ENCODE measurements at regions not wholly inside any gene's neighbourhood (a gene's known extent, or its start where the extent isn't known, plus 50 kb on each side); places are given as distances from the start of the nearest gene placed in this dataset.

DNA sequence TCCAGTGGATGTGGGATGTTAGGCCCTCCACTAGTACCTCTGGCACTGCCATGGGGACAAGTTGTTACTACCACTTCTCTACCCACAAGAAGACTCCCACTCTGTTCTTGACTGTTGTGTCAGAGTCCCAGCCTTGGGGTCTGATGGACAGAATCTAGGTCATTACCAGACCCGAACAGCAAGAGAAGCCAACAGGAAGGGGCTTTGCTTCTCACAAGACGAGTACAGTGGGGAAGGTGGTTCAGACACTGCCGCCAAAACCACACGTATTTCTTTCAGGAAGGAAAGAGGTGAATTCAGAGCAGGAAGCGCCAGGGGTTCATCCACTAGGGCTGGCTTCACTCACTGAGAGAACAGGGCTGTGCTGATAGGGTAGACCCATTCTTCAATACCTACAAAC is 161.3 kb upstream of the KIT start:
- no peak for DNase-seq

DNA sequence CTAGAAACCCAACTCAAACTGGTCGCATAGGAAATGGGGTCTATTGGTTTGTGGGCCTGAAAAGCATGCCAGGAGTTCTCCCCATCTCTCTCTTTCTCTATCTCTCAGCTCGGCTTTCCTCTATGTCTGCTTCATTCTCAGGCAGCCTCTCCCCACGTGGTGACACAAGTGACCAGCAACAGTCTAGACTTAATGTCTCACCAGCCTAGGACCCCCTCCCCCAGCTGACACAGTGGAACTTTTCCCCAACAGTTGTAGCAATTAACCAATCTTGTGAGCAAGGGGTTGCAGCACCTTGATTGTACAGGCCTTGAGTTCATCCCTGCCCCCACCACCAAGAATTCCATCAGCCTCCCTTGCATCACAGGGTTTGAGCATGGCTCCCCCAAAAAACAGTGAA is 159.8 kb upstream of the KIT start:
- no peak for DNase-seq

DNA sequence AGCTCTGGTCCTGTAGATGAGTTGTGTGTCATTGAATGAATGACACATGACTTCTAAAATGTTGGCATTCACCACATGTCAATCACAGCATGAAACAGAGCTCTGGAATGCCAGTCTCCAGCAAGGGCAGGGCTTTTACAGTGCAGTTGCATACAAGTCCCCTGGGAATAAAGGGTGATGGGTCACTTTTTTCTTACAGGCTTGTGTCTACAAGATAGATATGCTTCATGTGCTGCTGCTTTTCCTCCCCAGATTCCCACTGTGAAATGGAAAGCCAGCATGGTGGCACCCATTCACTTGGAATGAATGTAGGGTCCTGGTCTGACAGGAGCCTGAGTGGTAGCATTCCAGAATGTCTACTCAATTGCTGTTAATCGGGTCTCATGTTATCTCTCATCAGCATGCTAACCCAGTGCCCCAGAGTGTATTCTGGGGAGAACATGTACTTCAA is 159.1 kb upstream of the KIT start:
- DNase-seq: peak in 1 of 2 experiments; percentile 59

DNA sequence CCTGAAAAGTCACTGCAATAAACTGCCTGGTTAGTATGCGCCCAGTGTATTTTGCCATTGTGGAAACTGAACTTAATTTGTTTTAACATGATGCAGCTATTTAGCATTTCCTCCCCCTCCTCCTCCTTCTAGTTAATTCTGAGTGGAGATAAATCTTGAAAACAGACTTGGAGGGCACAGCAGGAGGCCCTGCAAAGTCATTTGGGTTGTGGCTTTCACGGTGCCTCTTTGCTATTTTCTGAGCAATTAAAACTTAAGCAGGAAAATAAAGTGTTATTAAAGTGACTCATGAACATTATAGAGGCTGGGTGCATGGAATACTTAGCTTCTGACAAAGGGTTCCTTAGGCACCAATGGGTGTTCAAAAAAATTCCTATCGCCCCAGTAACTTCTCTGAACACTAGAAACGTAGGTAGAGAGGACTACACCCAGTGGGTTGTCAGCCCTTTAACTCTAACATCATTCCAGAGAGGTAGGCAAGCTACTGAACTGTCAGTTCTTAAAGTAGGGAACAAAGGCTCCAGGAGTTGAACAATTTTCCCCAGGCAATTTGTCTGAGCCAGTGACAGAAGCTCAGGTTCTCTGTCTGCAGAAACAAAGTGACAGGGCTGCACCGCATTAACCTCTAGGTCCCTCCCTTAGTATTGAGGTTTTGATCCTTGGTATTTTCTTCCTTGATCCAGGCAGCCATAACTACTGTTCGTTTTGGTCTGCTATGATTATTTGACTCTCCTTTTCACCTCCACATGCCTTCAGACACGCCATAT is 158.3 kb upstream of the KIT start:
- no peak for DNase-seq

DNA sequence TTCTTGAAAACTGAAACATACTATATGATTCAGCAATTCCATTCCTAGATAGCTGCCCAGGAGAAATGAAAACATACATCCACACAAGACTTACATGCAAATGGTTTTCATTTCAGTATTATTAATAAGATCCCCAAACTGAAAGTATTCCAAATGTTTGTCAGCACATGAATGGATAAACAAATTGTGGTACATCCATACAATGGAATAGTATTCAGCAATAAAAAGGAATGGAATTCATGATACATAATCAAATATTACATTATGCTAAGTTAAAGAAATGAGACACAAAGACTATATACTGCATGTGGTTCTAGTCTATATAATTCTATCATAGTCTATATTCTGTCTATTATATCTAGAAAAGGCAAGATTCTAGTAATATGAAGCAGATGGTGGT is 152.4 kb upstream of the KIT start:
- no peak for DNase-seq

DNA sequence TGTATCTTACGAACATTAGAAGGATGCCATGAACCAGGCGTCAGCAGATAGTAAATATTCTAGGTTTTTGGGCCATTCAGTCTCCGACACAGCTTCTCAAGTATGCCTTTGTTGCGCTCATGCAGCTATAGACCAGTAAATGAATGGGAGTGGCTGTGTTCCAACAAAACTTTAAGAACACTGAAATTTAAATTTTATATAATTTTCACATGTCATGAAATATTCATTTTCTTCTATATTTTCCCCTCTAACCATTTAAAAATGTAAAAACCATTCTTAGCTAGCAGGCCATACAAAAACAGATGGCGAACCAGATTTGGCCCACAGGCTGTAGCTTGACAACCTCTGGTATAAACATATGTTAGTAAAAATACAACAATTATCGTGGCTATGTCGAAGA is 151.8 kb upstream of the KIT start:
- no peak for DNase-seq

DNA sequence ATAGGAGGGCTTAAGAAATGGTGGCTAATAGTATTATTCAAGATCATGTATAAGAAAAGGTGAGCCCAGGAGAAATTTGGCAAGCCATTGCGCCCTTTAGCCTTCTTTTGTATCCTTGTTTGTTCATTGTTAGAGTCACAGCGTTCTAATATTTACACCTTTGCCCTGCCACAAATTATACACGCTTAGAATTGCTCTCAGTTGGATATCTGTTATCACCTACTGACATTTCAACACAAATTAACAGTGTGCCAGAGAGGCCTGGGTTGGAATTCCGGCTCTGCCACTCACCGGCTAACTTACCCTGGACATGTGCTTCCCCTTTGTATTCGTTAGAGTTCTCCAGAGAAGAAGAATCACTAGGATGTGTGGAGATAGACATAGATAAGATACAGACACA is 148.7 kb upstream of the KIT start:
- no peak for DNase-seq

DNA sequence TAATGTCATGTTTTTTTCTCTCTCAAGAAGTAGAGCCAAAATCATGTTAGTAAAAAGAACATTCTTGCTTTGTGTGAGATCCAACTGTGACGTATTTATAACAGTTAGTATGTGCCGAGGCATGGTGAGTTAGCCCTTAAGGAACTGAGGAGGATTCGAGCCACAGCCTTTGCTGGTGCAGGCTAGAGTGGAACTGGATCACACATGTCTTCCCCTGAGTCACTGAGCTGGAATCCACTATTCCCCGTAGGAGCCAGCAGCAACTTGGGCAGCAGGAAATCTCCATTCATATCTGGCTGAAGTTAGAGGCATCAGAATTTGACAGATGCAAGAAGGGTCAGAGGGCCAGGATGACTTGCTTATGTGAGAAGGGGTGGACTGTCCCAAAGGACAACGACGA is 144.6 kb upstream of the KIT start:
- no peak for DNase-seq

DNA sequence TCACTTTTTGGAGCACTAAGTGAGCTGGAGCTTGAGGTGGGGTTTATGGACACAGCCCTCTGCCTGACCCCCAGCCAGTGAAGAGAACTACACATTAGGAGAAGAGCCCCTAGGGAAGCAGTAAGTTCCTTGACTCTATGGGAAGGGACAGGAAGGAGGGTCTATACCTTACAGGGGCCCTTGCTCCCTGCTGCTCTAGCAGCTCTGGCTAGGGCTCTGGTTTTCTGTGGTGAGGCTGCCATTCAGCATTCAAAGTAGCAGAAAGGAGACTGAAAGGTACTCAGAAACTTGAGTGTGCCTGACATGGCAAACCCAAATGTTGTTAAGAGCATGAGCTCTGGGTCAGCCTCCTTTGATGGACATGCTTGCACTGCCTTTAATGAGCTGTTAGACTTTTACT is 144.0 kb upstream of the KIT start:
- DNase-seq: no peak

DNA sequence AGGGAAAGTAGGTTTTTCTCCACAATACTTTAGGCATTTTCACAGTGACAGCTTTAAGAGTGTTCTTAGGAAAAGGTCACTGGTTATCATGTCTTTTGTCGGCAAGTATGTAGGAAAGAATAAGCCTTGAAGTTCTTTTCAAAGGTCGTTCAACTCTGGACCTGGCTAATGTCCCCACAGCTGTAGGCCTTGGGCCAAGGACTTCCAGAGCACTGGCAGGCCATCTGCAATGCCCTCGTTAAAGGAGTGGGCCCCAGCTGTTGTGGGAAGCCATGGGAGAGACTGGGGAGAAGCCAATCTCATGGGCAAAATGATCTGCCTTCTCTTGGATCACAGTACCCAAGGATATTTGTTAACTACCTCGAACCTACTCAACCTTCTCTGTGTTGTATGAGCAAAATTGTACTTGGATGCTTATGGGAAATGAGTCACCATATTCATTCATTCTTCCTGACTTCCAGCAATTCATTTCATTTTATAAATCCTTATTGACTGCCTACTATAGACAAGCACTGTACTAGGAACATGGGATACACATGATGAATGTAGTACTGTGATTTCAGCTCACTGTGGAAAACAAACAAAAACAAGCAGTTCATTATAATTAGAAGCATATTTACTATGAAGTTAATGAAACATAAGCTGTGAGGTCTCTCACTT is 141.1 kb upstream of the KIT start:
- DNase-seq: peak in 1 of 2 experiments; percentile 38

DNA sequence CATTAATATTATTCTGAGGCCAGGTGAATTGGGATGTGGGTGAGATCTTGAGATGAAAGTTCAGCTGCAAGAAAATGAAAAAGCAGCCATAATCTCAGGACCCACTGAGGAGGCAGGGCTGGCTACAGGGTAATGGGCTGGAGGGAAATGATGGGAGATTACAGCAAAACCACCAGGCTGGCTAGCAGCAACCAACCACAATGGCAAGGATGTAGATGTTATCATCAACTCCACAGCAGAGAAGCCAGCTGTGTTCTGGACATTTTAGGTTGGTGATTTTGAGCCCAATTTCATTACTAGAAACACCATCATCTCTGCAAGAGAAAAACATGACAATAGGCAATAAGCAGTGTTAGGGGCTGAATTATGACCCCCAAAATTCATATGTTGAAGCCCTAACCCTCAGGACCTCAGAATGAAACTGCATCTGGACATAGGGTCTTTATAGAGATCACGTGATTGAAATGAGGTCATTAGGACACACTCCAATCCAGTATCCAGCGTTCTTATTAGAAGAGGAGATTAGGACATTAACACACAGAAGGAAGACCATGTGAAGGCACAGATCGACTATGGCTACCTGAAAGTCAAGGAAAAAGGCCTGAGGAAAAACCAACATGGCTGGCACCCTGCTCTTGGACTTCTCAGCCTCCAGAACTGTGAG is 139.8 kb upstream of the KIT start:
- peak in 1 of 2 experiments; percentile 95 for DNase-seq

DNA sequence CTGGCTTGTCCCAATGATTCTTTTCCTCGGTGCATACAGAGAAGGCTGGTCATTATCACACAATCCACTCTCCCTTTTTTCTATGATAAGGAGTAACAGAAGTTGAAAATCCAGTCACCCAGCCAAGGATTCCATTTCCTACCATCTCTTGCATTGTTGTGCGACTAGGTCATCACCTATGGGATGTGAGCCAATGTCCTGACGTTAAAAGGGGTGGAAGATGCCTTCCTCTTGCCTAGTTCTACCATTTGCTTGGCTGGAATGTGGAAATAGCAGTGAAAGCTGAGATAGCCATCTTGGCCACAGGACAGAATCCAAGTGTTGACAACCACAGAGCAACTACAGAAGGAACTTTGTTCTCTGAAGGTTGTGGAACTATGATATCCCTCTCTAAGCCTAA is 132.2 kb upstream of the KIT start:
- DNase-seq: no peak

DNA sequence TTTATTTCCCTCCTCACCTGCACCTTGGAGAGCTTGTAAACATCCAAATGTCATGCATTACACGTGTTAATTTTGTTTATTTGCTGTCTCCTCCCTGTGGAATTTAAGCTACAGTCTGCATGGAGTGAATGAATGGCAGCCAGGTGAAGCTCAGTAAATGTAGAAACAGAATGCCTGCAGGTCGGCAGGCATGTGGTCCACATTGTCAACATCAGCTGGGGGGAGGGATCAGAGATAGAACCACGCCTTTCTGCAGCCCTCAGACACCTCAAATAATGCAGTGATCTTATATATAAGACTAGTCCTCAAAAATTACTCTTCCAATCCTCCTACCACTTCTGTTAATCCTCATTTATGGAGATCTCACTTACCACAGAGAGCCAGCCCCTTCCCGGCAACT is 131.2 kb upstream of the KIT start:
- DNase-seq: peak; percentile 42 to 71

DNA sequence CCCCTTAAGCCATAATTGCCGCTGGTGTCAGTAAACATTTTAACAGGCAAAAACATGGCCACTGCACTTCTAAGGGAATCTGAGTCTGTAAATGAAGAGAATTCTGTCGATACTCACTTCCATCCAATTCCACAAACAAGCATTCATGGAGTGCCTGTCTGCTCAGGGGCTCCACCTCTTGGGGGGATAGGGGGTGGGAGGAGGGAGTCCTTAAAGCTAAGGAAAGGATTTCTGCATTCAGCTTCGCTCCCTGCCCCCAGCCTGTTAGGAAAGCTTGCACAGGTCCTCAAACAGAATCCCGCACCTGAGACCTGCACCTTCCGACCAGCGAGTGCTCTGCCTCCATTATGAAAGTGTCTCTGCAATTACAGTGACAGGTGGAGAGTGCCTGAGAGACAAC is 130.2 kb upstream of the KIT start:
- DNase-seq: peak; percentile 77 to 78

DNA sequence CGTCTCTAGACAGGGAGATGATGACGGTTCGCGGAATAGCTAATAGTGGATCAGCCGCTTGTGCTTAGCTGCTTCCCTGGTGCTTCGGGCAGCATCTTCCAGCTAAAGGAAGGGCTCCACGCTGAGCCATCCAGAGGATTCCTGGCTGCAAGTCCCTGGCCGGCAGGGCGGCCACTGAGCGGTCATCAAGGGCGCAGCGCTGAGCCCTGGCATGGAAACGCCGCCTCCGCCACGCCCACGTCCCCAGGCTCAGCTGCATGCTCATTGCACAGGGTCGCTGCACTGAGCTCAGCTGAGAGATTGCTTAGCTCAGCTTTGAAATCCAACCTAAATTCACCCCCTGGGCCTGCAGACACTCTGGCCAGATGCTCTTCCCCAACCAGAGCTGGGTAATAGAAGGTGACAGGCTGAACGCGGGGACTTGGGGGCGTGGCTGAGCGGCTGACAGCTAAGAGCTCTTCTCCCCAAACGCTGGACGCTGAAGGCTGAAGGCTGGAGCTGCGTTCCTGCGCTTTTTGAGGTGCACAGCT is 118.2 kb upstream of the KIT start:
- DNase-seq: peak; percentile 88 to 91

DNA sequence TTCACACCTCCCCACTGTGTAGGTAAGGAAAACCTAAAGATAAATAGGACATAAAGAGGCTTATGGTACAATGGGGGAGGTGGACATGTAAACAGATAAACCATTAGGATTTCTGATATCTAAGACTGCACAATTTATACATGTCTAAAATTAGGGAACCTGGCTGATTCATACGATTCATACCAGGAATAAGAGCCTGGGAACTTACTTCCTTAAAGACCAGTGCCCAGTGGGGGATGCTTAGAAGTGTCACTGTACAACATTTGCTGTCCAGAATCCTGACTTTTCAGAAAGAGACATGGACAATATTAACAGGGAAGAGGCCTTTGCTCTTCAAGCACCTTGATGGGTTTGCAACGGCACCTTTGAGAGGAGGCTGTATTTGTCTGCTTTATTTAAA is 116.8 kb upstream of the KIT start:
- no peak for DNase-seq

DNA sequence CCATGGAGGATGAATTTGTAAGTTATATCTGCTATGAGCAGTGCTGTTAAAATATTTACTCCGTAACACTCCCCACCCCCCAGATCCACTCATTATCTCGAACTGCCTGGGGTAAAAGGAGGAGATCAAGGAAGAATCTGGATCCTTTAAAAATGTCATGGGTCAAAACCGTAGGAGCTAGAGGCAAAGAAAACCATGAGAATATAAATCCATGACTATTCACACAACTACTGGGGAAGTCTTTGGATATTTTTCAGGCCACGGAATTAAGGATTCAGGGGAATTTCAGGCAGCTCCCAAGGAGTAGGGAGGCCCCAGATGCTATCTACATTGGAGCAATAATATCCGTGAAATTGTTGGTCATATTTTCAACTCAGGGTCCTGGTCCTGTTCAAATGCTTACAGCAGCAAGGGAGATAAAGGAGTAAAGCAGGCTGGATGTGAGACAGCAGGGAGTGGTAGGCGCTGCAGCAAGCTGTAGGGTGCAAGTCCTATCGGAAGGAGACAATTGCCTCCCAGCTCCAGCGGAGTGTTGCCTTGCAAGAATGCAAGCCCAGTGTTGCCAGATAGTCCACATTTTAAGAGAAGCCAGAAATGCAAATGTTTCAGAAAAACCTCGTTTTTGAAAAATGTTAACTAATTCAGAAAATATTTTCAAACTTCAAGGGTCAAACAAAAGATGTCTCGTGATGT is 116.2 kb upstream of the KIT start:
- DNase-seq: peak in 1 of 2 experiments; percentile 51

DNA sequence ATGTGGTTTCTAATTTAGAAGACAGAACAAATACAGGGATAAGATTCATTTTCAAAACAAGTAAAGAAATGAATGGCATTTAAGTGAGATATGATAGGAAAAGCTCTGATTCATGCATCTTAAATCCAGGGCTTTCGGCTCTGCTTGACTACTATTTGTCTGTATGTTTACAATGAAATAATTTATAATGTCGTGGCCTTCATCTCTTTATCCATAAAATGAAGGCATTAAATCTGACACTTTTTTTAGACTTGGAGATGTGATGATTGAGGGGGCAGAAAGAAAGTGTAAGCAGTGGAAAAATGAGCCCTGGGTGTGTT is 115.7 kb upstream of the KIT start:
- no peak for DNase-seq

DNA sequence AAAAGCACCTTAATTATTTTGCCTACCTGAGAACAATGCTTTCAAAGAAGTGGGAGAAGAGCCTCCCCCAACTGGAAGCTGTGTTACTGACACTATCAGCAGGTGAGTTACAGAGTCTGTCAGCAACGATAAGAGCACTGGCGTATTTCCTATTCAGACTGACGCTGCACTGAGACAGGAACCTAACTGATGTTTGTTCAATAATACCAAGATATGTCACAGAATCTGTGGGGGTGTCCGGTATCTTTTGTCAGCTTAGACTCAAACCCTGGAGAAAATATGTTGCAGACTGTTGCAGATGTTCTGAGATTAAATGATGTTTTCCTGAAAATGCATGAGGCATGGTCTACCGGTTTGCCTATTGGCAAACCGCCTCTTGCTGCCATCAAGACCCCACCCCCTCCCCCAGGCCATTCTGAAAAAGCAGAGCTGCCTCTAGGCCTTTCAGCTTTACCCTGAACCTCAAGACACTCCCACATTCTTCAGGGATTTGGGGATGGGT is 115.2 kb upstream of the KIT start:
- peak; percentile 77 to 81 for DNase-seq

DNA sequence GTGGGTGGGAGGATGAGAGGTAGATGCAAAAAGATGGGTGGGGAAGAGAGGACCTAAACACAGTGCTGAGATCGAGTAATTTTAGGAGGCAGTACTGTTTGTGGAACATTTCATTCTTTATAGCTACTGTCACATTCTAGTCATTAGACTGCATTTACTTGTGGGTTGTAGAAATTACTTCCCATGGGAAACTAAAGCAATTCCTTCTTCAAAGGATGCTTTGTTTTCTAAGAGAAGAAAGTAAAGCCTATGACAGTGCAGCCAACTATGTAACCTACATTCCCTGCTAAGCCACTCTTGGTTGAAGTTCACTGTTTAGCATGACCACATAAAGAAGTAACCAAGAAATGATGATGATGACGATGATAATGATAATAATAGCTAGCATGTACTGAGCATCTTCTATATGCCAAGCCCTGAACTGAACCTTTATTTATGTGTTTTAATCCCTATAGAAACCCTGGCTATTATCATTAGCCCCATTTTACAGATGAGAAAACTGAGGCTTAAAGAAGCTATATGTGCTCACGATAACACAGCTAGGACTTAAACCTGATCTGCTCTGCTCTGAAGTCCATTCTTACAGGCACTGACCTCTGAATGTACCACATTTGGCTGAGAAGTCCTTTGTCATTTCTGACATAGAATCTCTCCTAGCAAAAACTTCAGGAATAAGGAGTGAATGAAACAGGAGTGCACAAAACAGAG is 114.5 kb upstream of the KIT start:
- peak; percentile 50 to 51 for DNase-seq

DNA sequence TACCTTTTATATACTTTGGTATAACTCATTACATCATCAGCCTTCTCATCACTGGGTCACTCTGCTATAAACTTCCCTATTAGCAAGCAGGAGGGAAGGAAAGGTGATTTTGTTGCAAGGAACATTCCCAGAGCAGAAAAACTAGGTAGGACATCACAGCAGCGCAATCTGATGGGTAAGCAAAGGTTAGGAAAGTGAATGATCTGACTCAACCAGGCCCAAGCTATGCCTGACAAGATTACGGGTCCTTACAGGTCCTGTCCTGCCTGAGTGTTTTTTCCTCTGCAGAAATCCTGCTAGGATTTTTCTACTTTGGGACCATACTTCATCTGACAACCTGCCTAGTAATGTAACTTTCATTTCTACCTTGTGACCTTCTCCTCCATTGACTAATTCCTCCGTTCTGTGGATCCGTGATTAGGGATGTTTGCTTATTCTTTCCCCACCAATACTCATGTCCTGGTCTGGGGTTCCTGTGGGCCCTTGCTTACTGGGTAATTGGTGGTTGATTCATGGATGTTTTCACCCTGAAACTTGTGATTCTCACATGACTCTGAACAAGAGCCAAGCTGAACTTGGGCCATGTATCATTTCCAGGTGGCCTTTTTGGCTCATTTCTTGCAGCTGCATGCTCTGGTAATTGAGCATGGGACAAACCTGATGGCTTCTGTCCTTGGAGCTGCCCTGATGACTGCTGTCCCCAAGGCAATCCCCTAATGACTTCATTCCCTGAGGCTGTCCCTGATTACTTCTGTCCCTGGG is 111.9 kb upstream of the KIT start:
- DNase-seq: no peak

Measured in NCI-H526 (cell line).